ENCODE measurements at regions not wholly inside any gene's neighbourhood (a gene's known extent, or its start where the extent isn't known, plus 50 kb on each side); places are given as distances from the start of the nearest gene placed in this dataset.

GRCh38 chr4:10205223-10205622 is 88.6 kb upstream of the WDR1 start:
- no peak overlapping the region for H2AFZ ChIP-seq (ENCODE audit: low read length)
- ChIA-PET CTCF (ENCODE audit: low intra/inter-chr PET ratio, low total read pairs) (no interaction called here), POLR2A (no interaction called here)
- H3K36me3 ChIP-seq (replicated peaks in 1 of 2; ENCODE audit: control insufficient read depth in 1 of 2, insufficient read depth in 2 of 2, low read length in 2 of 2), result no peaks in the 10 kb centered on the region
- no peaks in the 10 kb centered on the region for H3K79me2 ChIP-seq (ENCODE audit: insufficient read depth, low read length)
- whole genome bisulfite sequencing (ENCODE audit: low lambda C conversion rate), result 0% methylated on average over 1 of the region's 1 CpG
- TF ChIP-seq ZNF605 (CRISPR knock-in tag; IDR thresholded peaks at IDR 0.05), result no peak
- TF ChIP-seq FOSL2 (CRISPR knock-in tag; IDR thresholded peaks at IDR 0.05), result 0 out of 2 replicates have a peak, but pooled peaks have one; percentile 29
- peak; percentile 34; the same call in 1 of the 2 replicates for TF ChIP-seq CREB1 (IDR thresholded peaks at IDR 0.05)
- no peak for TF ChIP-seq CREB1 (CRISPR knock-in tag; IDR thresholded peaks at IDR 0.05)
- H3K9ac ChIP-seq (ENCODE audit: insufficient read depth, low read depth, low read length), result no peak overlapping the region
- no peak overlapping the region for H3K27ac ChIP-seq (ENCODE audit: extremely low read length, insufficient read depth, low read length)
- intact Hi-C loops (cut with micrococcal nuclease; ENCODE audit: unreplicated experiment) (no loop called here), in situ Hi-C loops (cut with HindIII; ENCODE audit: extremely low pct_ligation_motif_present, low pct_unique_long_range_greater_than_20kb) (no loop called here)
- BruUV-seq (replicated peaks), result no TSS peak
- H3K9me3 ChIP-seq (ENCODE audit: low read length), result no peaks in the 10 kb centered on the region
- FAIRE-seq, result no peak
- H3K4me1 ChIP-seq (ENCODE audit: insufficient read depth, low read length), result no peaks in the 10 kb centered on the region
- H3K27me3 ChIP-seq (ENCODE audit: control insufficient read depth in 1 of 2, insufficient read depth in 2 of 2, low read length in 2 of 2), result no peaks in the 10 kb centered on the region
- no peak; the same call in 2 of the 3 replicates for ATAC-seq
- no peaks in the 10 kb centered on the region for H4K20me1 ChIP-seq (ENCODE audit: insufficient read depth, low read length)
- H3K4me3 ChIP-seq (replicated peaks in 1 of 3; ENCODE audit: insufficient read depth in 1 of 3, low read depth in 2 of 3, low read length in 3 of 3), result no peak overlapping the region
- H3K4me2 ChIP-seq (ENCODE audit: low read depth, low read length), result no peak overlapping the region
- DNase-seq (ENCODE audit: low spot score), result peak; percentile 11

- BruUV-seq (replicated peaks), result no TSS peak
- in situ Hi-C loops (cut with HindIII; ENCODE audit: extremely low pct_ligation_motif_present, low pct_unique_long_range_greater_than_20kb), result no loop called here
- CTCF ChIA-PET (ENCODE audit: low intra/inter-chr PET ratio, low total read pairs), result no interaction called here
- Histone ChIP-seq H3K9me3 (ENCODE audit: low read length) (no peaks in the 10 kb centered on the region), H3K9ac (ENCODE audit: insufficient read depth, low read depth, low read length) (no peak overlapping the region), H2AFZ (ENCODE audit: low read length) (no peak overlapping the region), H3K27me3 (ENCODE audit: control insufficient read depth in 1 of 2, insufficient read depth in 2 of 2, low read length in 2 of 2) (no peaks in the 10 kb centered on the region), H3K27ac (ENCODE audit: extremely low read length, insufficient read depth, low read length) (no peak overlapping the region), H3K4me3 (replicated peaks in 1 of 3; ENCODE audit: insufficient read depth in 1 of 3, low read depth in 2 of 3, low read length in 3 of 3) (no peak overlapping the region), H3K4me1 (ENCODE audit: insufficient read depth, low read length) (no peaks in the 10 kb centered on the region), H3K36me3 (replicated peaks in 1 of 2; ENCODE audit: control insufficient read depth in 1 of 2, insufficient read depth in 2 of 2, low read length in 2 of 2) (no peaks in the 10 kb centered on the region), H3K4me2 (ENCODE audit: low read depth, low read length) (no peak overlapping the region), H4K20me1 (ENCODE audit: insufficient read depth, low read length) (no peaks in the 10 kb centered on the region), H3K79me2 (ENCODE audit: insufficient read depth, low read length) (no peaks in the 10 kb centered on the region)
- intact Hi-C loops (cut with micrococcal nuclease; ENCODE audit: unreplicated experiment), result no loop called here
- no peak for FAIRE-seq
- POLR2A ChIA-PET, result no interaction called here
- no peak for DNase-seq (ENCODE audit: low spot score)
- ATAC-seq, result no peak
- 17% methylated on average over 7 of the region's 9 CpGs for WGBS (ENCODE audit: low lambda C conversion rate)
- TF ChIP-seq BCL3 (CRISPR knock-in tag; IDR thresholded peaks at IDR 0.05), result no peak
- TF ChIP-seq CHCHD3 (CRISPR knock-in tag; IDR thresholded peaks at IDR 0.05), result no peak
- no peak for TF ChIP-seq SP4 (CRISPR knock-in tag; IDR thresholded peaks at IDR 0.05)
- TF ChIP-seq ZNF431 (CRISPR knock-in tag; IDR thresholded peaks at IDR 0.05; ENCODE audit: borderline replicate concordance, low read depth), result no peak
- no peak for TF ChIP-seq DDIT3 (CRISPR knock-in tag; IDR thresholded peaks at IDR 0.05)
- TF ChIP-seq ARNTL (CRISPR knock-in tag; IDR thresholded peaks at IDR 0.05), result no peak
- TF ChIP-seq ZNF687 (CRISPR knock-in tag; IDR thresholded peaks at IDR 0.05), result no peak
Observed at GRCh38 chr4:10204401-10205058, 87.9 kb upstream of the WDR1 start.
